ENCODE measurements at regions not wholly inside any gene's neighbourhood (a gene's known extent, or its start where the extent isn't known, plus 50 kb on each side); places are given as distances from the start of the nearest gene placed in this dataset.

DNA sequence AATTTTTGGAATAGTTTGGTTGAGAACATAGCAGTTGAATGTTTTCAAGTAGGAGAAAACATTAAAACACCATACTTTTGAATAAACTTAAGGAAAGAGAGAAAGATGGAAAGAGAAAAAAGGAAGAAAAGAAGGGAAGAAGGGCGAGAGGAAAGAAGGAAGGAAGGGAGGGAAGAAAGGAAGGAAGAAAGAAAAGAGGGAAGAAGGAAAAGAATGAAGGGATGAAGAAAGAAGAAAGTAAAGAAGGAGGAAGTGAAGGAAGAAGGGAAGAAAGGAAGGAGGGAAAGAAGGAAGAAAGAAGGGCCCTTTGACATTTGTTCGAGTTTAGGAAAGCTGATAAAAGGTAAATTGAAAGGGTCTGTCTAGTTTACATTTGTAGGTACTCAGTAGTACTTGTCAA lies 482.7 kb downstream of the SIPA1L2 start:
- no peak overlapping the region for H2AK9ac ChIP-seq (replicated peaks; ENCODE audit: low read depth, low read length, poor library complexity)
- no peak overlapping the region for H3K23ac ChIP-seq (ENCODE audit: low read depth, low read length)
- no peak overlapping the region for H2BK120ac ChIP-seq (ENCODE audit: low read depth, low read length)
- WGBS, 2 experiments (ENCODE audit: extremely low coverage in 2 of 2, insufficient read length in 1 of 2), result 86 to 100% methylated on average over 1 of the region's 2 CpGs
- H3K9me1 ChIP-seq (ENCODE audit: insufficient read depth, low read length), result peaks cover 6% of the 10 kb centered on the region; the same call in 1 of the 2 replicates
- H4K8ac ChIP-seq (ENCODE audit: low read depth in 2 of 2, low read length in 2 of 2), result no peak overlapping the region
- BruUV-seq (replicated peaks), result no TSS peak
- H3K9me3 ChIP-seq (ENCODE audit: control insufficient read depth, insufficient read depth, low read length), result no peaks in the 10 kb centered on the region
- ChIA-PET CTCF (no interaction called here), POLR2A (ENCODE audit: unreplicated experiment) (no interaction called here)
- no peak overlapping the region for H4K5ac ChIP-seq (ENCODE audit: low read depth, low read length)
- TF ChIP-seq SMC3 (IDR thresholded peaks at IDR 0.05; ENCODE audit: low read depth, low read length), result no peak
- no peak for TF ChIP-seq RCOR1 (IDR thresholded peaks at IDR 0.05; ENCODE audit: insufficient replicate concordance, low read length)
- no peak for TF ChIP-seq RAD21 (IDR thresholded peaks at IDR 0.05; ENCODE audit: low read length)
- TF ChIP-seq, protein P1, sequence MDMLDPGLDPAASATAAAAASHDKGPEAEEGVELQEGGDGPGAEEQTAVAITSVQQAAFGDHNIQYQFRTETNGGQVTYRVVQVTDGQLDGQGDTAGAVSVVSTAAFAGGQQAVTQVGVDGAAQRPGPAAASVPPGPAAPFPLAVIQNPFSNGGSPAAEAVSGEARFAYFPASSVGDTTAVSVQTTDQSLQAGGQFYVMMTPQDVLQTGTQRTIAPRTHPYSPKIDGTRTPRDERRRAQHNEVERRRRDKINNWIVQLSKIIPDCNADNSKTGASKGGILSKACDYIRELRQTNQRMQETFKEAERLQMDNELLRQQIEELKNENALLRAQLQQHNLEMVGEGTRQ (IDR thresholded peaks at IDR 0.05; ENCODE audit: low read depth, low read length), result no peak
- TF ChIP-seq MAFK (IDR thresholded peaks at IDR 0.05; ENCODE audit: low read depth, low read length), result no peak
- TF ChIP-seq, protein P2, sequence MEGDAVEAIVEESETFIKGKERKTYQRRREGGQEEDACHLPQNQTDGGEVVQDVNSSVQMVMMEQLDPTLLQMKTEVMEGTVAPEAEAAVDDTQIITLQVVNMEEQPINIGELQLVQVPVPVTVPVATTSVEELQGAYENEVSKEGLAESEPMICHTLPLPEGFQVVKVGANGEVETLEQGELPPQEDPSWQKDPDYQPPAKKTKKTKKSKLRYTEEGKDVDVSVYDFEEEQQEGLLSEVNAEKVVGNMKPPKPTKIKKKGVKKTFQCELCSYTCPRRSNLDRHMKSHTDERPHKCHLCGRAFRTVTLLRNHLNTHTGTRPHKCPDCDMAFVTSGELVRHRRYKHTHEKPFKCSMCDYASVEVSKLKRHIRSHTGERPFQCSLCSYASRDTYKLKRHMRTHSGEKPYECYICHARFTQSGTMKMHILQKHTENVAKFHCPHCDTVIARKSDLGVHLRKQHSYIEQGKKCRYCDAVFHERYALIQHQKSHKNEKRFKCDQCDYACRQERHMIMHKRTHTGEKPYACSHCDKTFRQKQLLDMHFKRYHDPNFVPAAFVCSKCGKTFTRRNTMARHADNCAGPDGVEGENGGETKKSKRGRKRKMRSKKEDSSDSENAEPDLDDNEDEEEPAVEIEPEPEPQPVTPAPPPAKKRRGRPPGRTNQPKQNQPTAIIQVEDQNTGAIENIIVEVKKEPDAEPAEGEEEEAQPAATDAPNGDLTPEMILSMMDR (conservative IDR thresholded peaks at IDR 0.05; ENCODE audit: low read depth, low read length), result no peak
- TF ChIP-seq POLR2A (IDR thresholded peaks at IDR 0.05; ENCODE audit: low read depth, low read length), result no peak
- TF ChIP-seq RFX5 (IDR thresholded peaks at IDR 0.05; ENCODE audit: low read depth, low read length), result no peak
- no peak for TF ChIP-seq BHLHE40 (IDR thresholded peaks at IDR 0.05; ENCODE audit: low read depth, low read length)
- TF ChIP-seq, protein P3, sequence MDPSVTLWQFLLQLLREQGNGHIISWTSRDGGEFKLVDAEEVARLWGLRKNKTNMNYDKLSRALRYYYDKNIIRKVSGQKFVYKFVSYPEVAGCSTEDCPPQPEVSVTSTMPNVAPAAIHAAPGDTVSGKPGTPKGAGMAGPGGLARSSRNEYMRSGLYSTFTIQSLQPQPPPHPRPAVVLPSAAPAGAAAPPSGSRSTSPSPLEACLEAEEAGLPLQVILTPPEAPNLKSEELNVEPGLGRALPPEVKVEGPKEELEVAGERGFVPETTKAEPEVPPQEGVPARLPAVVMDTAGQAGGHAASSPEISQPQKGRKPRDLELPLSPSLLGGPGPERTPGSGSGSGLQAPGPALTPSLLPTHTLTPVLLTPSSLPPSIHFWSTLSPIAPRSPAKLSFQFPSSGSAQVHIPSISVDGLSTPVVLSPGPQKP (IDR thresholded peaks at IDR 0.05; ENCODE audit: borderline replicate concordance, low read depth, low read length), result no peak
- no peak for TF ChIP-seq NFE2L2 (IDR thresholded peaks at IDR 0.05; ENCODE audit: low read depth, low read length)
- TF ChIP-seq MXI1 (IDR thresholded peaks at IDR 0.05; ENCODE audit: borderline replicate concordance, low read depth, low read length), result no peak
- no peak for TF ChIP-seq CEBPB (IDR thresholded peaks at IDR 0.05; ENCODE audit: low read depth, low read length)
- no peak for TF ChIP-seq MAZ (IDR thresholded peaks at IDR 0.05; ENCODE audit: borderline replicate concordance, low read depth, low read length)
- no peak for TF ChIP-seq FOS (IDR thresholded peaks at IDR 0.05; ENCODE audit: low read depth, low read length)
- no peak for TF ChIP-seq CHD1 (IDR thresholded peaks at IDR 0.05; ENCODE audit: low read depth, low read length)
- no peak overlapping the region for H2AFZ ChIP-seq (replicated peaks; ENCODE audit: low read length, poor library complexity)
- H3K4me3 ChIP-seq (ENCODE audit: insufficient read depth, low read depth, low read length), result no peak overlapping the region
- H3K56ac ChIP-seq (ENCODE audit: extremely low read depth, insufficient read depth, low read length), result no peak overlapping the region
- no peaks in the 10 kb centered on the region for H3K27me3 ChIP-seq (ENCODE audit: control insufficient read depth, insufficient read depth, low read length)
- DNase-seq (no peak), ATAC-seq (ENCODE audit: low read depth) (no peak)
- no peak overlapping the region for H3K4ac ChIP-seq (ENCODE audit: low read depth, low read length)
- H3K27ac ChIP-seq (ENCODE audit: insufficient read depth, low read length), result no peak overlapping the region
- H2BK5ac ChIP-seq (ENCODE audit: low read depth, low read length, poor library complexity, severe bottlenecking), result no peak overlapping the region
- H3K4me2 ChIP-seq (ENCODE audit: low read depth, low read length), result no peak overlapping the region
- no peak overlapping the region for H4K91ac ChIP-seq (ENCODE audit: insufficient read depth, low read depth, low read length)
- H3K79me1 ChIP-seq (ENCODE audit: low read depth in 1 of 2, low read length in 2 of 2), result no peaks in the 10 kb centered on the region
- no peak overlapping the region for H3K14ac ChIP-seq (replicated peaks; ENCODE audit: low read depth, low read length)
- no peak overlapping the region for H2AK5ac ChIP-seq (ENCODE audit: low read depth, low read length)
- no peaks in the 10 kb centered on the region for H3K36me3 ChIP-seq (ENCODE audit: control insufficient read depth, insufficient read depth, low read length)
- intact Hi-C loops (cut with micrococcal nuclease) (loop anchor here (10.0 kb wide), 2 partner anchors 282 to 478 kb away; no protein-coding TSS in a partner anchor), in situ Hi-C loops (cut with MboI; ENCODE audit: low sequenced_read_pairs) (no loop called here), dilution Hi-C loops (cut with HindIII; ENCODE audit: low sequenced_read_pairs, unreplicated experiment) (no loop called here)
- H4K20me1 ChIP-seq (ENCODE audit: insufficient read depth, low read length), result no peaks in the 10 kb centered on the region
- H3K9ac ChIP-seq (ENCODE audit: low read depth, low read length), result no peak overlapping the region
- H2BK15ac ChIP-seq (ENCODE audit: low read depth, low read length), result no peak overlapping the region
- no peak overlapping the region for H2BK20ac ChIP-seq (ENCODE audit: low read depth, low read length)
- peaks cover 8% of the 10 kb centered on the region for H3K4me1 ChIP-seq (ENCODE audit: control insufficient read depth, insufficient read depth, low read length)
- no peak overlapping the region for H3K18ac ChIP-seq (ENCODE audit: low read depth, low read length)

Data from IMR-90 (cell line).